Calu3 (cell line): ENCODE measurements at regions not wholly inside any gene's neighbourhood (a gene's known extent, or its start where the extent isn't known, plus 50 kb on each side); places are given as distances from the start of the nearest gene placed in this dataset.

Experiments
- BruUV-seq: library from RNA; stranded (reverse); fragments of 400-500 nt; replicated peaks from 2 replicates; lab custom pipeline; 2021; lab: Mats Ljungman, UMichigan
- CTCF ChIA-PET: fragments of 300-600 bp; sonication (Branson Sonifier 250); formaldehyde crosslinking; loops from one replicate; lab custom pipeline; 2022; ENCODE audit warnings: antibody characterized with exemption; lab: Charles Lee
- DNase-seq: peaks from one replicate; pipeline ENCODE4 v3.0.0; 2022
- H3K27ac Mint-ChIP-seq: one replicate; pipeline ENCODE4 v1.8.0; 2022; ENCODE audit warnings: mixed read lengths; ENCODE audit not compliant: unreplicated experiment
- H3K27me3 Mint-ChIP-seq: one replicate; pipeline ENCODE4 v1.8.0; 2022; ENCODE audit warnings: mixed read lengths; ENCODE audit not compliant: unreplicated experiment
- H3K36me3 Mint-ChIP-seq: one replicate; pipeline ENCODE4 v1.8.0; 2022; ENCODE audit warnings: mild to moderate bottlenecking, moderate library complexity, mixed read lengths; ENCODE audit not compliant: insufficient read depth, unreplicated experiment
- H3K4me1 Mint-ChIP-seq: one replicate; pipeline ENCODE4 v1.8.0; 2022; ENCODE audit warnings: mild to moderate bottlenecking, low read depth, mixed read lengths; ENCODE audit not compliant: unreplicated experiment
- H3K4me3 Mint-ChIP-seq: one replicate; pipeline ENCODE4 v1.8.0; 2022; ENCODE audit warnings: mild to moderate bottlenecking, low read depth, moderate library complexity, mixed read lengths; ENCODE audit not compliant: unreplicated experiment
- H3K9me3 Mint-ChIP-seq: one replicate; pipeline ENCODE4 v1.8.0; 2022; ENCODE audit warnings: low read depth, mixed read lengths; ENCODE audit not compliant: unreplicated experiment
- CTCF ChIP-seq: fragments of 200-600 bp; IDR thresholded peaks from one replicate; pipeline ENCODE4 v1.8.0; 2022; ENCODE audit warnings: antibody characterized with exemption; ENCODE audit not compliant: unreplicated experiment
- intact Hi-C: fragments of 100-400 bp; cut with micrococcal nuclease; formaldehyde crosslinking; loops from one replicate; pipeline ENCODE4 v1.10.0; 2022; ENCODE audit not compliant: unreplicated experiment

- CTCF ChIA-PET = no interaction called here
- BruUV-seq = no TSS peak
- H3K9me3 Mint-ChIP-seq = no peaks in the 10 kb centered on the region
- H3K4me3 Mint-ChIP-seq = no peak overlapping the region
- H3K4me1 Mint-ChIP-seq = no peaks in the 10 kb centered on the region
- no peak for DNase-seq
- no peak for TF ChIP-seq CTCF
- intact Hi-C loops = no loop called here
- no peaks in the 10 kb centered on the region for H3K36me3 Mint-ChIP-seq
- peaks cover 57% of the 10 kb centered on the region for H3K27me3 Mint-ChIP-seq
- no peak overlapping the region for H3K27ac Mint-ChIP-seq
These were observed 207.4 kb upstream of the CXCL13 start for GRCh38 chr4:77398256-77398655.

GRCh38 chr4:77399831-77400230, 205.8 kb upstream of the CXCL13 start:
- Mint-ChIP-seq H3K4me3 (no peak overlapping the region), H3K4me1 (no peaks in the 10 kb centered on the region), H3K27ac (no peak overlapping the region), H3K9me3 (no peaks in the 10 kb centered on the region), H3K27me3 (peaks cover 73% of the 10 kb centered on the region), H3K36me3 (no peaks in the 10 kb centered on the region)
- no peak for DNase-seq
- CTCF ChIA-PET = no interaction called here
- intact Hi-C loops = no loop called here
- no peak for TF ChIP-seq CTCF
- no TSS peak for BruUV-seq

GRCh38 chr4:77413766-77414165, 191.9 kb upstream of the CXCL13 start:
- Mint-ChIP-seq H3K27me3 (peaks cover 63% of the 10 kb centered on the region), H3K36me3 (no peaks in the 10 kb centered on the region), H3K4me3 (no peak overlapping the region), H3K4me1 (no peaks in the 10 kb centered on the region), H3K9me3 (no peaks in the 10 kb centered on the region), H3K27ac (no peak overlapping the region)
- no peak for DNase-seq
- no TSS peak for BruUV-seq
- no peak for TF ChIP-seq CTCF
- CTCF ChIA-PET = no interaction called here
- intact Hi-C loops = no loop called here

- TF ChIP-seq CTCF = no peak
- Mint-ChIP-seq H3K27ac (no peak overlapping the region), H3K4me3 (no peak overlapping the region), H3K27me3 (peaks cover 63% of the 10 kb centered on the region), H3K9me3 (no peaks in the 10 kb centered on the region), H3K4me1 (no peaks in the 10 kb centered on the region), H3K36me3 (no peaks in the 10 kb centered on the region)
- CTCF ChIA-PET = interaction anchor here (1.2 kb wide), 1 partner anchor 10 kb away, joined by 3 read pairs; no protein-coding TSS in a partner anchor
- BruUV-seq = no TSS peak
- intact Hi-C loops = no loop called here
- no peak for DNase-seq
These were observed 189.9 kb upstream of the CXCL13 start for GRCh38 chr4:77415689-77416088.
